GM19455 (cell line): ENCODE measurements at regions not wholly inside any gene's neighbourhood (a gene's known extent, or its start where the extent isn't known, plus 50 kb on each side); places are given as distances from the start of the nearest gene placed in this dataset.

Experiments used
- ATAC-seq: cut with Tn5 transposase; IDR thresholded peaks from one replicate; pipeline ENCODE4 v1.9.1; 2021; ENCODE audit not compliant: unreplicated experiment

GRCh38 chr4:184879271-184879670, 53.5 kb upstream of the ACSL1 start:
- no peak for ATAC-seq

- no peak for ATAC-seq
These were observed 56.5 kb upstream of the ACSL1 start for GRCh38 chr4:184882276-184882675.

GRCh38 chr4:184883024-184883423, 57.3 kb upstream of the ACSL1 start:
- ATAC-seq, result no peak

- no peak for ATAC-seq
These were observed 59.1 kb upstream of the ACSL1 start for GRCh38 chr4:184884883-184885282.

- no peak for ATAC-seq
These were observed 59.8 kb upstream of the ACSL1 start for GRCh38 chr4:184885602-184886001.

- ATAC-seq, result no peak
These were observed 61.6 kb upstream of the ACSL1 start for GRCh38 chr4:184887333-184887732.

- no peak for ATAC-seq
These were observed 62.2 kb upstream of the ACSL1 start for GRCh38 chr4:184887947-184888346.

- no peak for ATAC-seq
These were observed 64.0 kb upstream of the ACSL1 start for GRCh38 chr4:184889666-184890335.

- ATAC-seq, result no peak
These were observed 64.7 kb upstream of the ACSL1 start for GRCh38 chr4:184890499-184890898.

- ATAC-seq, result no peak
These were observed 66.1 kb upstream of the ACSL1 start for GRCh38 chr4:184891816-184892397.

- ATAC-seq, result no peak
These were observed 67.2 kb upstream of the ACSL1 start for GRCh38 chr4:184892999-184893398.

GRCh38 chr4:184893801-184894571, 68.2 kb upstream of the ACSL1 start:
- no peak for ATAC-seq

GRCh38 chr4:184895012-184895695, 69.4 kb upstream of the ACSL1 start:
- no peak for ATAC-seq

- peak; percentile 52 for ATAC-seq
These were observed 71.3 kb upstream of the ACSL1 start for GRCh38 chr4:184896868-184897715.

- ATAC-seq, result no peak
These were observed 72.1 kb upstream of the ACSL1 start for GRCh38 chr4:184897895-184898294.

- no peak for ATAC-seq
These were observed 73.0 kb upstream of the ACSL1 start for GRCh38 chr4:184898793-184899192.

GRCh38 chr4:184899261-184900134, 73.7 kb upstream of the ACSL1 start:
- no peak for ATAC-seq

GRCh38 chr4:184900184-184900583, 74.4 kb upstream of the ACSL1 start:
- ATAC-seq, result no peak

- ATAC-seq, result no peak
These were observed 76.8 kb upstream of the ACSL1 start for GRCh38 chr4:184902550-184902949.
